DND-41 (cell line): ENCODE measurements at regions not wholly inside any gene's neighbourhood (a gene's known extent, or its start where the extent isn't known, plus 50 kb on each side); places are given as distances from the start of the nearest gene placed in this dataset.

Experiments
- ATAC-seq: fragments of 200-7000 bp; cut with Tn5 transposase; 3 replicates; pipeline ENCODE4 v1.9.1; 2021; ENCODE audit warnings: low read depth; ENCODE audit not compliant: insufficient read depth
- DNase-seq: peaks from one replicate; pipeline ENCODE4 v3.0.0-alpha.2; 2020
- H2AFZ ChIP-seq: 2 replicates; pipeline ENCODE4 v1.6.0; 2012; ENCODE audit warnings: low read depth, low read length
- H3K27ac ChIP-seq: 2 replicates; pipeline ENCODE4 v1.5.1; 2012; ENCODE audit warnings: low read length, inconsistent platforms
- H3K27me3 ChIP-seq: fragments of 200-600 bp; sonication (generic); 2 replicates; pipeline ENCODE4 v1.6.0; 2012; ENCODE audit warnings: low read length, mild to moderate bottlenecking, inconsistent platforms; ENCODE audit not compliant: insufficient read depth, poor library complexity
- H3K36me3 ChIP-seq: 2 replicates; pipeline ENCODE4 v1.5.1; 2012; ENCODE audit warnings: low read length, inconsistent platforms; ENCODE audit not compliant: insufficient read depth
- H3K4me1 ChIP-seq: 2 replicates; pipeline ENCODE4 v1.5.1; 2012; ENCODE audit warnings: mild to moderate bottlenecking, low read length; ENCODE audit not compliant: insufficient read depth
- H3K4me2 ChIP-seq: 2 replicates; pipeline ENCODE4 v1.6.0; 2012; ENCODE audit warnings: mild to moderate bottlenecking, moderate library complexity, low read length, inconsistent platforms; ENCODE audit not compliant: insufficient read depth
- H3K4me3 ChIP-seq, 2 experiments: fragments of 200-600 bp in 1 of 2; shearing (Covaris generic) in 1 of 2; 2 replicates each; pipeline ENCODE4 v1.5.1; 2012 to 2016; ENCODE audit warnings: inconsistent platforms in 2 of 2, low read length in 2 of 2, mild to moderate bottlenecking in 2 of 2, low read depth in 1 of 2, moderate library complexity in 1 of 2
- H3K79me2 ChIP-seq: 2 replicates; pipeline ENCODE4 v1.6.0; 2012; ENCODE audit warnings: low read length, inconsistent platforms; ENCODE audit not compliant: insufficient read depth
- H3K9ac ChIP-seq: 2 replicates; pipeline ENCODE4 v1.6.0; 2012; ENCODE audit warnings: low read depth, mild to moderate bottlenecking, inconsistent platforms, low read length, moderate library complexity
- H3K9me3 ChIP-seq: 2 replicates; pipeline ENCODE4 v1.5.1; 2012; ENCODE audit warnings: low read length, moderate library complexity, mild to moderate bottlenecking, inconsistent platforms; ENCODE audit not compliant: insufficient read depth, severe bottlenecking
- H4K20me1 ChIP-seq: 2 replicates; pipeline ENCODE4 v1.6.0; 2012; ENCODE audit warnings: low read length; ENCODE audit not compliant: insufficient read depth
- CTCF ChIP-seq: IDR thresholded peaks from 2 replicates; pipeline ENCODE4 v1.5.1; 2012; ENCODE audit warnings: borderline replicate concordance, low read length, moderate library complexity, mild to moderate bottlenecking; ENCODE audit not compliant: poor library complexity, severe bottlenecking; ENCODE audit errors: extremely low read depth
- EZH2 ChIP-seq: IDR thresholded peaks from 3 replicates; pipeline ENCODE4 v1.6.1; 2012; ENCODE audit warnings: borderline replicate concordance, low read depth, mild to moderate bottlenecking, moderate library complexity, low read length, inconsistent platforms; ENCODE audit not compliant: severe bottlenecking

GRCh38 chr5:74953554-74953936 lies 87.4 kb upstream of the FAM169A start:
- Histone ChIP-seq H3K27me3 (peaks cover 3% of the 10 kb centered on the region), H3K36me3 (no peaks in the 10 kb centered on the region), H4K20me1 (no peaks in the 10 kb centered on the region), H3K9me3 (no peaks in the 10 kb centered on the region), H3K4me1 (no peaks in the 10 kb centered on the region), H3K9ac (no peak overlapping the region), H3K79me2 (no peaks in the 10 kb centered on the region), H3K27ac (no peak overlapping the region), H3K4me2 (no peak overlapping the region), H2AFZ (no peak overlapping the region), H3K4me3 (no peak overlapping the region)
- DNase-seq (no peak), ATAC-seq (no peak)
- no peak for TF ChIP-seq CTCF
- no peak for TF ChIP-seq EZH2

- Histone ChIP-seq H3K27ac (no peak overlapping the region), H4K20me1 (no peaks in the 10 kb centered on the region), H2AFZ (no peak overlapping the region), H3K4me3 (no peak overlapping the region), H3K79me2 (no peaks in the 10 kb centered on the region), H3K36me3 (no peaks in the 10 kb centered on the region), H3K4me1 (no peaks in the 10 kb centered on the region), H3K9ac (no peak overlapping the region), H3K9me3 (no peaks in the 10 kb centered on the region), H3K4me2 (no peak overlapping the region), H3K27me3 (peaks cover 3% of the 10 kb centered on the region)
- no peak for TF ChIP-seq CTCF
- no peak for TF ChIP-seq EZH2
- no peak for DNase-seq
- no peak for ATAC-seq
Measured at GRCh38 chr5:74952406-74952805, 86.2 kb upstream of the FAM169A start.

GRCh38 chr5:74951865-74952264 lies 85.7 kb upstream of the FAM169A start:
- Histone ChIP-seq H3K9me3 (no peaks in the 10 kb centered on the region), H3K4me2 (no peak overlapping the region), H3K27ac (no peak overlapping the region), H2AFZ (no peak overlapping the region), H3K79me2 (no peaks in the 10 kb centered on the region), H3K36me3 (no peaks in the 10 kb centered on the region), H3K4me1 (no peaks in the 10 kb centered on the region), H4K20me1 (no peaks in the 10 kb centered on the region), H3K4me3 (no peak overlapping the region), H3K27me3 (peaks cover 3% of the 10 kb centered on the region), H3K9ac (no peak overlapping the region)
- ATAC-seq (no peak), DNase-seq (no peak)
- TF ChIP-seq CTCF (no peak), EZH2 (no peak)

GRCh38 chr5:74950836-74951515 lies 84.8 kb upstream of the FAM169A start:
- H3K36me3 ChIP-seq, result no peaks in the 10 kb centered on the region

More at GRCh38 chr5:74950836-74951515, 84.8 kb upstream of the FAM169A start:
- Histone ChIP-seq H4K20me1 (no peaks in the 10 kb centered on the region), H3K9me3 (no peaks in the 10 kb centered on the region), H3K4me3 (no peak overlapping the region), H2AFZ (no peak overlapping the region), H3K27me3 (peaks cover 3% of the 10 kb centered on the region), H3K27ac (no peak overlapping the region), H3K9ac (no peak overlapping the region), H3K4me2 (no peak overlapping the region), H3K79me2 (no peaks in the 10 kb centered on the region), H3K4me1 (no peaks in the 10 kb centered on the region)
- TF ChIP-seq EZH2 (no peak), CTCF (no peak)
- ATAC-seq, result no peak
- DNase-seq, result no peak
